Neural cell (in vitro differentiated cells): ENCODE measurements at regions not wholly inside any gene's neighbourhood (a gene's known extent, or its start where the extent isn't known, plus 50 kb on each side); places are given as distances from the start of the nearest gene placed in this dataset.

Source experiments
- H2AFZ ChIP-seq: fragments of 200-600, 300-800 bp; sonication (generic), shearing (Covaris generic); 2 replicates; pipeline ENCODE4 v1.6.0; 2014; ENCODE audit warnings: low read depth, mild to moderate bottlenecking, antibody characterized with exemption, low read length, moderate library complexity
- H3F3A ChIP-seq: fragments of 200-600 bp; shearing (Covaris generic); 2 replicates; pipeline ENCODE4 v1.6.1; 2016; ENCODE audit warnings: mild to moderate bottlenecking, moderate library complexity, mixed read lengths, antibody characterized with exemption, low read length; ENCODE audit not compliant: insufficient read depth, poor library complexity, severe bottlenecking
- H3K27ac ChIP-seq: fragments of 200-600, 300-800 bp; sonication (generic), shearing (Covaris generic); 2 replicates; pipeline ENCODE4 v1.5.1; 2014; ENCODE audit warnings: mild to moderate bottlenecking, low read length, moderate library complexity
- H3K27me3 ChIP-seq: fragments of 300-800, 200-600 bp; sonication (generic), shearing (Covaris generic); 2 replicates; pipeline ENCODE4 v1.6.0; 2014; ENCODE audit warnings: mild to moderate bottlenecking, low read depth, low read length, moderate library complexity; ENCODE audit not compliant: insufficient read depth
- H3K36me3 ChIP-seq: fragments of 300-800, 200-600 bp; sonication (generic), shearing (Covaris generic); 2 replicates; pipeline ENCODE4 v1.5.1; 2014; ENCODE audit warnings: mild to moderate bottlenecking, antibody characterized with exemption, low read length, moderate library complexity; ENCODE audit not compliant: insufficient read depth
- H3K4me2 ChIP-seq: fragments of 300-800, 200-600 bp; sonication (generic), shearing (Covaris generic); 2 replicates; pipeline ENCODE4 v1.6.0; 2014; ENCODE audit warnings: mild to moderate bottlenecking, low read length
- H3K4me3 ChIP-seq: fragments of 300-800, 200-600 bp; sonication (generic), shearing (Covaris generic); 2 replicates; pipeline ENCODE4 v1.5.1; 2014; ENCODE audit warnings: mild to moderate bottlenecking, low read length, moderate library complexity
- H3K79me2 ChIP-seq: fragments of 200-600 bp; shearing (Covaris generic); replicated peaks from 2 replicates; pipeline ENCODE4 v1.6.0; 2014; ENCODE audit warnings: mild to moderate bottlenecking, low read length, moderate library complexity; ENCODE audit not compliant: insufficient read depth
- H3K9ac ChIP-seq: fragments of 300-800, 200-600 bp; sonication (generic), shearing (Covaris generic); 2 replicates; pipeline ENCODE4 v1.6.1; 2016; ENCODE audit warnings: mild to moderate bottlenecking, low read length, mixed read lengths
- H3K9me2 ChIP-seq: fragments of 200-600 bp; shearing (Covaris generic); 2 replicates; pipeline ENCODE4 v1.6.1; 2016; ENCODE audit warnings: mild to moderate bottlenecking, low read length, mixed read lengths; ENCODE audit not compliant: insufficient read depth
- H3K9me3 ChIP-seq: fragments of 200-600, 300-800 bp; sonication (generic), shearing (Covaris generic); 2 replicates; pipeline ENCODE4 v1.6.1; 2016; ENCODE audit warnings: mild to moderate bottlenecking, mixed run types, low read length, moderate library complexity, mixed read lengths
- H4K20me1 ChIP-seq: fragments of 200-600 bp; shearing (Covaris generic); 2 replicates; pipeline ENCODE4 v1.6.1; 2016; ENCODE audit warnings: mild to moderate bottlenecking, mixed run types; ENCODE audit not compliant: insufficient read depth
- EP300 ChIP-seq: fragments of 450-650 bp; conservative IDR thresholded peaks from 2 replicates; pipeline ENCODE4 v1.6.1; 2014; ENCODE audit warnings: antibody characterized with exemption, mild to moderate bottlenecking, moderate library complexity; ENCODE audit not compliant: poor library complexity, severe bottlenecking
- EZH2 ChIP-seq: fragments of 200-600, 300-800 bp; shearing (Covaris generic), sonication (generic); IDR thresholded peaks from 2 replicates; pipeline ENCODE4 v1.6.1; 2014; ENCODE audit warnings: antibody characterized with exemption, low read length, borderline replicate concordance, mild to moderate bottlenecking; ENCODE audit not compliant: insufficient read depth, poor library complexity, severe bottlenecking
- MXI1 ChIP-seq: fragments of 450-650 bp; conservative IDR thresholded peaks from 2 replicates; pipeline ENCODE4 v1.6.1; 2014; ENCODE audit warnings: antibody characterized with exemption, mild to moderate bottlenecking; ENCODE audit not compliant: poor library complexity, severe bottlenecking
- POLR2AphosphoS5 ChIP-seq: IDR thresholded peaks from 2 replicates; pipeline ENCODE4 v1.6.1; 2012
- RAD21 ChIP-seq: fragments of 450-650 bp; conservative IDR thresholded peaks from 2 replicates; pipeline ENCODE4 v1.6.1; 2014; ENCODE audit warnings: antibody characterized with exemption, mild to moderate bottlenecking, moderate library complexity
- SMC3 ChIP-seq: fragments of 450-650 bp; conservative IDR thresholded peaks from 2 replicates; pipeline ENCODE4 v1.6.1; 2014; ENCODE audit warnings: antibody characterized with exemption, mild to moderate bottlenecking, moderate library complexity; ENCODE audit not compliant: poor library complexity
- TAF1 ChIP-seq: IDR thresholded peaks from 2 replicates; pipeline ENCODE4 v1.6.1; 2012; ENCODE audit warnings: low read depth
- TF ChIP-seq, protein P1 (sequence below): IDR thresholded peaks from 2 replicates; pipeline ENCODE4 v1.6.1; 2012; ENCODE audit warnings: borderline replicate concordance
- TF ChIP-seq, protein P2 (sequence below): fragments of 450-650 bp; IDR thresholded peaks from 2 replicates; pipeline ENCODE4 v1.5.1; 2014; ENCODE audit warnings: antibody characterized with exemption, mild to moderate bottlenecking, moderate library complexity; ENCODE audit not compliant: poor library complexity, severe bottlenecking

DNA sequence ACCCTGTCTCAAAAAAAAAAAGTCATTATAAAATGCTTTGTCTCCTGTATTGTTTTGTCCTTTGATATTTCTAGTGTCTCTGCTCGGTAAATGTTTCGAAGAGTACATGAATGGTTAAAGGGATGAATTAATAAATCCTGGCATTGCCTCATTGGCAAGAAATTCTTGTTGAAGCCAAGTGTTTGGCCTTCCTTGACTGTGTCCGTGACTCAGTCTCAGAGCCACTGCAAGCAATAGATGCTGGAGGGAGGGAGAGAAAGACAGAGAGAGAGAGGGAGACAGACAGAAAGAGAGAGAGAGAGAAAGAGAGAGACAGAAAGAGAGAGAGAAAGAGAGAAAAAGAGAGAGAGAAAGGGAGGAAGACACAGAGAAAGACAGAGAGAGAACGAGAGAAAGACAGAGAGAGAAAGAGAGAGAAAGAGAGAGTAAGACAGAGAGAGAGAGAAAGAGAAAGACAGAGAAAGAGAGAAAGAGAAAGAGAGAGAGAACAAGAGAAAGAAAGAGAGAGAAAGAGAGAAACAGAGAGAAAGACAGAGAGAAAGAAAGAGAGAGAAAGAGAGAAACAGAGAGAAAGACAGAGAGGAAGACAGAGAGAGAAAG is 72.5 kb upstream of the RXRA start:
- no peaks in the 10 kb centered on the region for H3K9me2 ChIP-seq
- no peaks in the 10 kb centered on the region for H3K36me3 ChIP-seq
- H3F3A ChIP-seq: no peaks in the 10 kb centered on the region
- H3K4me3 ChIP-seq: no peak overlapping the region
- no peaks in the 10 kb centered on the region for H3K79me2 ChIP-seq
- H2AFZ ChIP-seq: no peak overlapping the region
- no peak overlapping the region for H3K4me2 ChIP-seq
- no peaks in the 10 kb centered on the region for H3K27me3 ChIP-seq
- no peak overlapping the region for H3K27ac ChIP-seq
- H4K20me1 ChIP-seq: no peaks in the 10 kb centered on the region
- TF ChIP-seq POLR2AphosphoS5: no peak
- TF ChIP-seq SMC3: no peak
- TF ChIP-seq TAF1: no peak
- TF ChIP-seq, protein P1, sequence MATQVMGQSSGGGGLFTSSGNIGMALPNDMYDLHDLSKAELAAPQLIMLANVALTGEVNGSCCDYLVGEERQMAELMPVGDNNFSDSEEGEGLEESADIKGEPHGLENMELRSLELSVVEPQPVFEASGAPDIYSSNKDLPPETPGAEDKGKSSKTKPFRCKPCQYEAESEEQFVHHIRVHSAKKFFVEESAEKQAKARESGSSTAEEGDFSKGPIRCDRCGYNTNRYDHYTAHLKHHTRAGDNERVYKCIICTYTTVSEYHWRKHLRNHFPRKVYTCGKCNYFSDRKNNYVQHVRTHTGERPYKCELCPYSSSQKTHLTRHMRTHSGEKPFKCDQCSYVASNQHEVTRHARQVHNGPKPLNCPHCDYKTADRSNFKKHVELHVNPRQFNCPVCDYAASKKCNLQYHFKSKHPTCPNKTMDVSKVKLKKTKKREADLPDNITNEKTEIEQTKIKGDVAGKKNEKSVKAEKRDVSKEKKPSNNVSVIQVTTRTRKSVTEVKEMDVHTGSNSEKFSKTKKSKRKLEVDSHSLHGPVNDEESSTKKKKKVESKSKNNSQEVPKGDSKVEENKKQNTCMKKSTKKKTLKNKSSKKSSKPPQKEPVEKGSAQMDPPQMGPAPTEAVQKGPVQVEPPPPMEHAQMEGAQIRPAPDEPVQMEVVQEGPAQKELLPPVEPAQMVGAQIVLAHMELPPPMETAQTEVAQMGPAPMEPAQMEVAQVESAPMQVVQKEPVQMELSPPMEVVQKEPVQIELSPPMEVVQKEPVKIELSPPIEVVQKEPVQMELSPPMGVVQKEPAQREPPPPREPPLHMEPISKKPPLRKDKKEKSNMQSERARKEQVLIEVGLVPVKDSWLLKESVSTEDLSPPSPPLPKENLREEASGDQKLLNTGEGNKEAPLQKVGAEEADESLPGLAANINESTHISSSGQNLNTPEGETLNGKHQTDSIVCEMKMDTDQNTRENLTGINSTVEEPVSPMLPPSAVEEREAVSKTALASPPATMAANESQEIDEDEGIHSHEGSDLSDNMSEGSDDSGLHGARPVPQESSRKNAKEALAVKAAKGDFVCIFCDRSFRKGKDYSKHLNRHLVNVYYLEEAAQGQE: no peak
- TF ChIP-seq MXI1: no peak
- TF ChIP-seq RAD21: no peak
- no peak for TF ChIP-seq EZH2
- TF ChIP-seq, protein P2, sequence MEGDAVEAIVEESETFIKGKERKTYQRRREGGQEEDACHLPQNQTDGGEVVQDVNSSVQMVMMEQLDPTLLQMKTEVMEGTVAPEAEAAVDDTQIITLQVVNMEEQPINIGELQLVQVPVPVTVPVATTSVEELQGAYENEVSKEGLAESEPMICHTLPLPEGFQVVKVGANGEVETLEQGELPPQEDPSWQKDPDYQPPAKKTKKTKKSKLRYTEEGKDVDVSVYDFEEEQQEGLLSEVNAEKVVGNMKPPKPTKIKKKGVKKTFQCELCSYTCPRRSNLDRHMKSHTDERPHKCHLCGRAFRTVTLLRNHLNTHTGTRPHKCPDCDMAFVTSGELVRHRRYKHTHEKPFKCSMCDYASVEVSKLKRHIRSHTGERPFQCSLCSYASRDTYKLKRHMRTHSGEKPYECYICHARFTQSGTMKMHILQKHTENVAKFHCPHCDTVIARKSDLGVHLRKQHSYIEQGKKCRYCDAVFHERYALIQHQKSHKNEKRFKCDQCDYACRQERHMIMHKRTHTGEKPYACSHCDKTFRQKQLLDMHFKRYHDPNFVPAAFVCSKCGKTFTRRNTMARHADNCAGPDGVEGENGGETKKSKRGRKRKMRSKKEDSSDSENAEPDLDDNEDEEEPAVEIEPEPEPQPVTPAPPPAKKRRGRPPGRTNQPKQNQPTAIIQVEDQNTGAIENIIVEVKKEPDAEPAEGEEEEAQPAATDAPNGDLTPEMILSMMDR: no peak
- TF ChIP-seq EP300: no peak
- peaks cover 5% of the 10 kb centered on the region for H3K9me3 ChIP-seq
- H3K9ac ChIP-seq: no peak overlapping the region

DNA sequence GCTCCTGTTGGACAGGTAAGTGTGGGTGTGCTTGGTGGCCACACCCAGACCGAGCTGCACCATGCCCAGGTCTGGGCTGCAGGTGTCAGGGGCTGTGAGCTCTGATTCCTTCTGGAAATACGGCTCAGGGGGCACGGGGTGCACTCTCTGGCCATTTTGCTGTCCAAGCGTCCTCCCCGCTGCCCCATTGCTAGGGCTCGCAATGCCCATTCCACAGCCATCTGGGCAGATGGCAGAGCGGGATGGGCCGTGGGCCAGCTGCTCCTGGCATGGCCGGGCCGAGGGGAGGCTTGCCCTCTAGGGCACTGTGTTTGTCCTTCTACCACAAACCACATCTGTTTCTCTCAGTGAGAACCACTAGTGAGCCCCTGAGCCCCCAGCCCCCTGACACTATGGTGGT is 67.9 kb upstream of the RXRA start:
- Histone ChIP-seq H3F3A (no peaks in the 10 kb centered on the region), H3K27ac (no peak overlapping the region), H3K27me3 (no peaks in the 10 kb centered on the region), H3K4me2 (no peak overlapping the region), H3K9ac (no peak overlapping the region), H4K20me1 (no peaks in the 10 kb centered on the region), H3K4me3 (no peak overlapping the region), H2AFZ (no peak overlapping the region), H3K79me2 (no peaks in the 10 kb centered on the region), H3K9me2 (no peaks in the 10 kb centered on the region), H3K9me3 (no peaks in the 10 kb centered on the region), H3K36me3 (no peaks in the 10 kb centered on the region)
- no peak for TF ChIP-seq POLR2AphosphoS5
- TF ChIP-seq RAD21: no peak
- no peak for TF ChIP-seq EP300
- TF ChIP-seq SMC3: no peak
- TF ChIP-seq, protein P1: no peak
- no peak for TF ChIP-seq TAF1
- TF ChIP-seq, protein P2: no peak
